Loucy (cell line): ENCODE measurements at regions not wholly inside any gene's neighbourhood (a gene's known extent, or its start where the extent isn't known, plus 50 kb on each side); places are given as distances from the start of the nearest gene placed in this dataset.

ENCODE experiments used
- CTCF ChIP-seq: fragments of 200-600 bp; sonication (generic); conservative IDR thresholded peaks from 2 replicates; pipeline ENCODE4 v1.5.1; 2014; ENCODE audit warnings: mild to moderate bottlenecking, antibody characterized with exemption, low read length
- EZH2phosphoT487 ChIP-seq: fragments of 200-600 bp; IDR thresholded peaks from 2 replicates; pipeline ENCODE4 v1.6.1; 2018; ENCODE audit warnings: antibody characterized with exemption, mild to moderate bottlenecking, moderate library complexity, borderline replicate concordance

DNA sequence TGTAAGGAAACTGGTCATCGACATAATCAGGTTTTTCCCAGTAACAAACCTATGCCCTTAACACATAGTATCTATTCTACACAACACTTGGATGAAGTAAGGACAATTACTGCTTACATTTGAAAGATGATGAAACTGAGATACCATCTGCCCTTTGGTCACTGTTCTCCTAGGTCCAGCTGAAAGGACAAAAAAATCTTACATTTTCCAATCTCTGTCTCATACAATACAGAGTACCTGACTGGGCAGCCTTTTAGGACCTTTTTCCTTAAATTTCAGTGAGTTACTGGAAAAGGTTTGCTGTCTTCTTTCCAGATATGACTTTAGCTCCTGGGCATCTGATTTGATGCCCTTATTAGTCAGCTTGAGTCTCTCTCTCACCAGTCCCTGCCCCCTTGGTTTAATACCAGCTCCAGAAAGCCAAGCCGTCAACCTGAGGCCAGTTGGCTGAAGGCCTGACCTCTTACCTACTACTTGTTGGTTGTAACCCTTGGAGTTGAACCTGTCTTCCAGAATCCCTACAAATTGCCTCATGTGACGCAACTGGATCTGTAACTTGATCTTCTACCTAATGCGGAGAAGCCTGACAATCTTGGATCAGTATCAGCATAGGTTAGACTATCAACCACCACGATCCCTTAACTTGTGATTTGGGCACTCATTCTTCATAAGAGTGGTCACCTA lies 355.3 kb upstream of the ZNF385D start:
- TF ChIP-seq EZH2phosphoT487 (no peak), CTCF (no peak)
